ENCODE measurements at regions not wholly inside any gene's neighbourhood (a gene's known extent, or its start where the extent isn't known, plus 50 kb on each side); places are given as distances from the start of the nearest gene placed in this dataset.

DNA sequence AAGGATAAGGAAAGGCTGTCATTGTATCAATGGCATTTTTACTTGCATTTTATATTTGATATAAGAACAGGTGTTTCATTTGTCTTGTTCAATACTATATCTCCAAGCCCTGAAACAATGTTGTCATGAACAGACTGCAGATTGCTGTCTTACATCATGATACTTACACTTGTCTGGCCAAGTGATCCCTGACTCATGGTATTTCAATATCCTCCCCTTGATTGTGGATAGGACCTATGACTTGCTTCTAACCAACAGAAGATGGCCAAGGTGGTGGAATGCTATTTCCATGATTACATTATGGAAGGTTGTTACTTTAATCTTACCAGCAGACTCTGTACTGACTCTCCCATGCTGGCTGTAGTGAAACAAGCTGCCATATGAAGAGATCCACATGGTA, 471.1 kb downstream of the CCDC85A start:
- TF ChIP-seq, protein P1, sequence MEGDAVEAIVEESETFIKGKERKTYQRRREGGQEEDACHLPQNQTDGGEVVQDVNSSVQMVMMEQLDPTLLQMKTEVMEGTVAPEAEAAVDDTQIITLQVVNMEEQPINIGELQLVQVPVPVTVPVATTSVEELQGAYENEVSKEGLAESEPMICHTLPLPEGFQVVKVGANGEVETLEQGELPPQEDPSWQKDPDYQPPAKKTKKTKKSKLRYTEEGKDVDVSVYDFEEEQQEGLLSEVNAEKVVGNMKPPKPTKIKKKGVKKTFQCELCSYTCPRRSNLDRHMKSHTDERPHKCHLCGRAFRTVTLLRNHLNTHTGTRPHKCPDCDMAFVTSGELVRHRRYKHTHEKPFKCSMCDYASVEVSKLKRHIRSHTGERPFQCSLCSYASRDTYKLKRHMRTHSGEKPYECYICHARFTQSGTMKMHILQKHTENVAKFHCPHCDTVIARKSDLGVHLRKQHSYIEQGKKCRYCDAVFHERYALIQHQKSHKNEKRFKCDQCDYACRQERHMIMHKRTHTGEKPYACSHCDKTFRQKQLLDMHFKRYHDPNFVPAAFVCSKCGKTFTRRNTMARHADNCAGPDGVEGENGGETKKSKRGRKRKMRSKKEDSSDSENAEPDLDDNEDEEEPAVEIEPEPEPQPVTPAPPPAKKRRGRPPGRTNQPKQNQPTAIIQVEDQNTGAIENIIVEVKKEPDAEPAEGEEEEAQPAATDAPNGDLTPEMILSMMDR (conservative IDR thresholded peaks at IDR 0.05; ENCODE audit: low read length), result no peak
- TF ChIP-seq EZH2phosphoT487 (IDR thresholded peaks at IDR 0.05; ENCODE audit: borderline replicate concordance), result no peak
- Histone ChIP-seq H3K4me3 (ENCODE audit: low read length, poor library complexity, severe bottlenecking) (no peak overlapping the region), H3K9me2 (replicated peaks; ENCODE audit: low read depth, low read length) (no peaks in the 10 kb centered on the region)

GRCh38 chr2:56656826-56657225, 473.0 kb downstream of the CCDC85A start:
- H3K4me3 ChIP-seq (ENCODE audit: low read length, poor library complexity, severe bottlenecking), result no peak overlapping the region
- H2AFZ ChIP-seq (ENCODE audit: low read length), result no peak overlapping the region
- no peaks in the 10 kb centered on the region for H3K9me2 ChIP-seq (replicated peaks; ENCODE audit: low read depth, low read length)
- no peaks in the 10 kb centered on the region for H3K36me3 ChIP-seq (ENCODE audit: insufficient read depth, low read length)
- no peaks in the 10 kb centered on the region for H4K20me1 ChIP-seq (ENCODE audit: insufficient read depth, low read length, poor library complexity, severe bottlenecking)
- no peak overlapping the region for H3K9ac ChIP-seq (ENCODE audit: low read depth, low read length, poor library complexity, severe bottlenecking)
- H3K27me3 ChIP-seq (ENCODE audit: insufficient read depth, low read length, poor library complexity, severe bottlenecking), result no peaks in the 10 kb centered on the region
- no peaks in the 10 kb centered on the region for H3K9me3 ChIP-seq (ENCODE audit: insufficient read depth, low read depth, low read length)
- no peak for TF ChIP-seq EZH2phosphoT487 (IDR thresholded peaks at IDR 0.05; ENCODE audit: borderline replicate concordance)
- TF ChIP-seq, protein P1 (conservative IDR thresholded peaks at IDR 0.05; ENCODE audit: low read length), result no peak
- no peaks in the 10 kb centered on the region for H3K79me2 ChIP-seq (ENCODE audit: insufficient read depth, low read length)
- H3K4me2 ChIP-seq (ENCODE audit: low read depth, low read length, poor library complexity, severe bottlenecking), result no peak overlapping the region
- H3K4me1 ChIP-seq (ENCODE audit: insufficient read depth, low read length, poor library complexity, severe bottlenecking), result no peaks in the 10 kb centered on the region
- H3F3A ChIP-seq (ENCODE audit: low read depth), result no peaks in the 10 kb centered on the region

More for the DNA sequence above, 471.1 kb downstream of the CCDC85A start:
- H4K20me1 ChIP-seq (ENCODE audit: insufficient read depth, low read length, poor library complexity, severe bottlenecking), result no peaks in the 10 kb centered on the region
- H3K9me3 ChIP-seq (ENCODE audit: insufficient read depth, low read depth, low read length), result no peaks in the 10 kb centered on the region
- H3F3A ChIP-seq (ENCODE audit: low read depth), result no peaks in the 10 kb centered on the region
- H3K27me3 ChIP-seq (ENCODE audit: insufficient read depth, low read length, poor library complexity, severe bottlenecking), result no peaks in the 10 kb centered on the region
- no peaks in the 10 kb centered on the region for H3K79me2 ChIP-seq (ENCODE audit: insufficient read depth, low read length)
- no peak overlapping the region for H2AFZ ChIP-seq (ENCODE audit: low read length)
- H3K4me1 ChIP-seq (ENCODE audit: insufficient read depth, low read length, poor library complexity, severe bottlenecking), result no peaks in the 10 kb centered on the region
- no peaks in the 10 kb centered on the region for H3K36me3 ChIP-seq (ENCODE audit: insufficient read depth, low read length)
- no peak overlapping the region for H3K9ac ChIP-seq (ENCODE audit: low read depth, low read length, poor library complexity, severe bottlenecking)
- H3K4me2 ChIP-seq (ENCODE audit: low read depth, low read length, poor library complexity, severe bottlenecking), result no peak overlapping the region

- H3K4me2 ChIP-seq (ENCODE audit: low read depth, low read length, poor library complexity, severe bottlenecking), result no peak overlapping the region
- no peaks in the 10 kb centered on the region for H3K9me3 ChIP-seq (ENCODE audit: insufficient read depth, low read depth, low read length)
- H3K79me2 ChIP-seq (ENCODE audit: insufficient read depth, low read length), result no peaks in the 10 kb centered on the region
- H3K4me3 ChIP-seq (ENCODE audit: low read length, poor library complexity, severe bottlenecking), result no peak overlapping the region
- no peaks in the 10 kb centered on the region for H4K20me1 ChIP-seq (ENCODE audit: insufficient read depth, low read length, poor library complexity, severe bottlenecking)
- H3F3A ChIP-seq (ENCODE audit: low read depth), result no peaks in the 10 kb centered on the region
- H3K9me2 ChIP-seq (replicated peaks; ENCODE audit: low read depth, low read length), result no peaks in the 10 kb centered on the region
- H3K27me3 ChIP-seq (ENCODE audit: insufficient read depth, low read length, poor library complexity, severe bottlenecking), result no peaks in the 10 kb centered on the region
- H3K36me3 ChIP-seq (ENCODE audit: insufficient read depth, low read length), result no peaks in the 10 kb centered on the region
- no peaks in the 10 kb centered on the region for H3K4me1 ChIP-seq (ENCODE audit: insufficient read depth, low read length, poor library complexity, severe bottlenecking)
- H3K9ac ChIP-seq (ENCODE audit: low read depth, low read length, poor library complexity, severe bottlenecking), result no peak overlapping the region
- TF ChIP-seq, protein P1 (conservative IDR thresholded peaks at IDR 0.05; ENCODE audit: low read length), result no peak
- TF ChIP-seq EZH2phosphoT487 (IDR thresholded peaks at IDR 0.05; ENCODE audit: borderline replicate concordance), result no peak
- no peak overlapping the region for H2AFZ ChIP-seq (ENCODE audit: low read length)
These were observed 483.0 kb downstream of the CCDC85A start for GRCh38 chr2:56666777-56667176.
